ENCODE measurements at regions not wholly inside any gene's neighbourhood (a gene's known extent, or its start where the extent isn't known, plus 50 kb on each side); places are given as distances from the start of the nearest gene placed in this dataset.

DNA sequence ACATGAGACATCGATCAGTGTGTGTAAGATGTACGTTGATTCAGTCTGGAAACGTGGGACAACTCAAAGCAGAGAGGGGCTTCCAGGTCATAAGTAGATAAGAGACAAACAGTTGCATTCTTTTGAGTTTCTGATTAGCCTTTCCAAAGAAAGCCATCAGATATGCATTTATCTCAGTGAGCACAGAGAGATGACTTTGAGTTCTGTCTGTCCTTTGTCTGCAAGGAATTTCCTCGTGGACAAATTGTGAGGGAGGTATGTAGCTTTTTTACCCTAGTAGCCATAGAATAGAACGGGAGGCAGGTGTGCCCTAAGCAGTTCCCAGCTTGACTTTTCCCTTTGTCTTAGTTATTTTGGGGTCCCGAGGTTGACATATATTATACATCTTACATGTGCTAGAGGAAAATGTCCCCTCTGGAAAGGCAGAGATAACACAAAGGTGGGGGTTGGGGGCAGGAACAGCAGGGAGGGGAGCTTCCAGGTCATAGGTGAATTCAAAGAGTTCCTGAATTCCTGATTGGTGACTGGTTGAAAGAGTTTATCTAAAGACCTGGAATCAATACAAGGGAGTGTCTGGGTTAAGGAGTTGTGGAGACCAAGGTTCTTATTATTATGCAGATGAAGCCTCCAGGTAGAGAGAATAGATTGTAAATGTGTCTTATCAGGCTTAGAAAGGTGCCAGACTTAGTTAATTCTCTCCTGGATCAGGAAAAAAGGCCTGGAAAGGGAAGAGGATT, 237.0 kb downstream of the NFATC2 start (continued):
- TF ChIP-seq SMC3 (IDR thresholded peaks at IDR 0.05; ENCODE audit: low read depth, low read length), result no peak

DNA sequence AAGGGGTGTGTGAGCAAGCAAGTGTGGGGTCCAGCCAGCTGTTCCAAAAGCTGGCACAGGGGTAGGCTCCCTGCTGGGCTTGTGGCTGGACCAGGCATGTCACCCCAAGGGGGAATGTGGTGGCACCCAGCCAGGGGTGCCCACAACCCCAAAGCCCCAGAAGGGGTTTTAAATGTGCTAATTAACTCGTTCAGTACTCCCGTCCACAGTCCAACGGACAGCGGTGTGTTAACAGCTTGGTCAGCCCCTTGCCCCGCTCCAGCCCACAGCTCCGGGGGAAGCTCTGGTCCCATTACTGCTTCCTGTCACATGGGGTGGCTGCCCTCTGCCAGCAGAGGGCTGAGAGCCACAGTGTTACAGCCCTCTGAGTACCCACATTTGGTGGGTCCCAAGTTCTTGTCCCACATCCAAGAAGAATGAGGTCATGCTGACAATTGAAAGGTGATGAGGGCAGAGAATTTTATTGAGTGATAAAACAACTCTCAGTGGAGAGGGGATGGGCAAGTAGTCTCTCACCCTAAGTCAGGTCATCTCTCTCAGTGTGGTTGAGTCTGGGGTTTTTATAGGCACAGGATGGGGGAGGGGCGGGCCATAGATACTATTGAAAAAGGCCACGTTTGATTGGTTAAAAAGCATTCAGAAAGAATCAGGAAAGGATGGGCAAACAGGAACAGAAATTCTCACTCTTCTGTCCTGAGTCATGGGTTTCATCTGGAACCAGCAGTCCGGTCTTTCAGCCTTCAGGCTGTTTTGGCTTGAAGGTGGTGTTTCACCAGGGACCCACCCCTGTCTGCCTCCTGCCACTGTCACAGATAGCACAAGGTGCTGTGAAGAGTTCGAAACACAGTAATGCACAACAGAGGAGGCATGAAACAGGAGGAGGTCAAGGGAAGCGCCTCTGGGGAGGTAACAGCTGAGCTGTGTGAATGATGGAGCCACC, 238.5 kb downstream of the NFATC2 start:
- 71% methylated on average over 7 of the region's 11 CpGs; no CpG with 5 or more reads in 1 of the 2 experiments for WGBS, 2 experiments (ENCODE audit: extremely low coverage in 2 of 2, insufficient read length in 1 of 2)
- Histone ChIP-seq H3K36me3 (ENCODE audit: control insufficient read depth, insufficient read depth, low read length) (no peaks in the 10 kb centered on the region), H4K8ac (ENCODE audit: low read depth in 2 of 2, low read length in 2 of 2) (no peak overlapping the region), H2AFZ (replicated peaks; ENCODE audit: low read length, poor library complexity) (no peak overlapping the region), H2AK9ac (replicated peaks; ENCODE audit: low read depth, low read length, poor library complexity) (no peak overlapping the region), H3K9ac (ENCODE audit: low read depth, low read length) (no peak overlapping the region), H3K23ac (ENCODE audit: low read depth, low read length) (no peak overlapping the region), H3K56ac (ENCODE audit: extremely low read depth, insufficient read depth, low read length) (no peak overlapping the region), H2AK5ac (ENCODE audit: low read depth, low read length) (no peak overlapping the region; the same call in 1 of the 2 replicates), H3K4me3 (ENCODE audit: insufficient read depth, low read depth, low read length) (no peak overlapping the region), H3K4ac (ENCODE audit: low read depth, low read length) (no peak overlapping the region), H2BK20ac (ENCODE audit: low read depth, low read length) (no peak overlapping the region), H2BK120ac (ENCODE audit: low read depth, low read length) (no peak overlapping the region), H3K27me3 (ENCODE audit: control insufficient read depth, insufficient read depth, low read length) (no peaks in the 10 kb centered on the region), H4K20me1 (ENCODE audit: insufficient read depth, low read length) (no peaks in the 10 kb centered on the region), H2BK15ac (ENCODE audit: low read depth, low read length) (no peak overlapping the region), H4K5ac (ENCODE audit: low read depth, low read length) (no peak overlapping the region), H3K79me1 (ENCODE audit: low read depth in 1 of 2, low read length in 2 of 2) (no peaks in the 10 kb centered on the region), H4K91ac (ENCODE audit: insufficient read depth, low read depth, low read length) (no peak overlapping the region), H3K4me1 (ENCODE audit: control insufficient read depth, insufficient read depth, low read length) (peaks cover 5% of the 10 kb centered on the region; the same call in 1 of the 2 replicates), H3K18ac (ENCODE audit: low read depth, low read length) (no peak overlapping the region), H3K9me3 (ENCODE audit: control insufficient read depth, insufficient read depth, low read length) (peaks cover 6% of the 10 kb centered on the region), H3K9me1 (ENCODE audit: insufficient read depth, low read length) (no peaks in the 10 kb centered on the region), H3K4me2 (ENCODE audit: low read depth, low read length) (no peak overlapping the region), H2BK5ac (ENCODE audit: low read depth, low read length, poor library complexity, severe bottlenecking) (no peak overlapping the region), H3K27ac (ENCODE audit: insufficient read depth, low read length) (no peak overlapping the region), H3K14ac (replicated peaks; ENCODE audit: low read depth, low read length) (no peak overlapping the region)
- in situ Hi-C loops (cut with MboI; ENCODE audit: low sequenced_read_pairs) (no loop called here), dilution Hi-C loops (cut with HindIII; ENCODE audit: low sequenced_read_pairs, unreplicated experiment) (no loop called here), intact Hi-C loops (cut with micrococcal nuclease) (no loop called here)
- TF ChIP-seq BHLHE40 (IDR thresholded peaks at IDR 0.05; ENCODE audit: low read depth, low read length) (no peak), FOS (IDR thresholded peaks at IDR 0.05; ENCODE audit: low read depth, low read length) (no peak), CEBPB (IDR thresholded peaks at IDR 0.05; ENCODE audit: low read depth, low read length) (no peak), MAFK (IDR thresholded peaks at IDR 0.05; ENCODE audit: low read depth, low read length) (no peak), MXI1 (IDR thresholded peaks at IDR 0.05; ENCODE audit: borderline replicate concordance, low read depth, low read length) (no peak), RFX5 (IDR thresholded peaks at IDR 0.05; ENCODE audit: low read depth, low read length) (no peak), SMC3 (IDR thresholded peaks at IDR 0.05; ENCODE audit: low read depth, low read length) (no peak), RAD21 (IDR thresholded peaks at IDR 0.05; ENCODE audit: low read length) (no peak), CHD1 (IDR thresholded peaks at IDR 0.05; ENCODE audit: low read depth, low read length) (no peak), POLR2A (IDR thresholded peaks at IDR 0.05; ENCODE audit: low read depth, low read length) (no peak)
- TF ChIP-seq, protein P1, sequence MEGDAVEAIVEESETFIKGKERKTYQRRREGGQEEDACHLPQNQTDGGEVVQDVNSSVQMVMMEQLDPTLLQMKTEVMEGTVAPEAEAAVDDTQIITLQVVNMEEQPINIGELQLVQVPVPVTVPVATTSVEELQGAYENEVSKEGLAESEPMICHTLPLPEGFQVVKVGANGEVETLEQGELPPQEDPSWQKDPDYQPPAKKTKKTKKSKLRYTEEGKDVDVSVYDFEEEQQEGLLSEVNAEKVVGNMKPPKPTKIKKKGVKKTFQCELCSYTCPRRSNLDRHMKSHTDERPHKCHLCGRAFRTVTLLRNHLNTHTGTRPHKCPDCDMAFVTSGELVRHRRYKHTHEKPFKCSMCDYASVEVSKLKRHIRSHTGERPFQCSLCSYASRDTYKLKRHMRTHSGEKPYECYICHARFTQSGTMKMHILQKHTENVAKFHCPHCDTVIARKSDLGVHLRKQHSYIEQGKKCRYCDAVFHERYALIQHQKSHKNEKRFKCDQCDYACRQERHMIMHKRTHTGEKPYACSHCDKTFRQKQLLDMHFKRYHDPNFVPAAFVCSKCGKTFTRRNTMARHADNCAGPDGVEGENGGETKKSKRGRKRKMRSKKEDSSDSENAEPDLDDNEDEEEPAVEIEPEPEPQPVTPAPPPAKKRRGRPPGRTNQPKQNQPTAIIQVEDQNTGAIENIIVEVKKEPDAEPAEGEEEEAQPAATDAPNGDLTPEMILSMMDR (conservative IDR thresholded peaks at IDR 0.05; ENCODE audit: low read depth, low read length), result no peak
- no TSS peak for BruUV-seq (replicated peaks)
- ATAC-seq (ENCODE audit: low read depth) (no peak), DNase-seq (no peak)
- CTCF ChIA-PET, result interaction anchor here (0.5 to 5.4 kb wide), 4 partner anchors 63 to 375 kb away, joined by 3 to 50 read pairs (median 6); no protein-coding TSS in a partner anchor
- POLR2A ChIA-PET (ENCODE audit: unreplicated experiment), result no interaction called here

All from IMR-90 (cell line).